Natural killer cell treated with Interleukin-12 subunit alpha and Interleukin-12 subunit beta and Interleukin-15 and Interleukin-18, amount 100 ng/mL, for 72 hours (primary cell): ENCODE measurements at regions not wholly inside any gene's neighbourhood (a gene's known extent, or its start where the extent isn't known, plus 50 kb on each side); places are given as distances from the start of the nearest gene placed in this dataset.

Experiments
- ATAC-seq, 2 donors: fragments of 150-1000 bp; cut with Tn5 transposase in 1 of 2; sonication (Bioruptor Pico), chemical (Tn5 transposase) in 1 of 2; 2 replicates each; pipeline ENCODE4 v1.10.0; 2021
- DNase-seq: peaks from one replicate; pipeline ENCODE4 v3.0.0; 2022; ENCODE audit warnings: low spot score
- H3K27ac Mint-ChIP-seq, 2 donors: 1 replicate in 1 of 2; 2 replicates in 1 of 2; pipeline ENCODE4 v1.8.0; 2022; ENCODE audit warnings: mixed read lengths in 2 of 2, mild to moderate bottlenecking in 1 of 2, moderate library complexity in 1 of 2
- H3K27me3 Mint-ChIP-seq, 2 donors: 1 replicate in 1 of 2; 2 replicates in 1 of 2; pipeline ENCODE4 v1.8.0; 2022; ENCODE audit warnings: mixed read lengths in 2 of 2
- H3K36me3 Mint-ChIP-seq: one replicate; pipeline ENCODE4 v1.8.0; 2022; ENCODE audit warnings: mixed read lengths
- H3K4me1 Mint-ChIP-seq, 2 donors: 1 replicate in 1 of 2; 2 replicates in 1 of 2; pipeline ENCODE4 v1.8.0; 2022; ENCODE audit warnings: low read depth in 2 of 2, mixed read lengths in 2 of 2, mild to moderate bottlenecking in 1 of 2
- H3K4me3 Mint-ChIP-seq: one replicate; pipeline ENCODE4 v1.8.0; 2022; ENCODE audit warnings: mixed read lengths
- H3K9me3 Mint-ChIP-seq: 2 replicates; pipeline ENCODE4 v1.8.0; 2022; ENCODE audit warnings: mixed read lengths

- H3K9me3 Mint-ChIP-seq: no peaks in the 10 kb centered on the region
- ATAC-seq (no peak), DNase-seq (no peak)
- no peaks in the 10 kb centered on the region for H3K4me1 Mint-ChIP-seq
- peaks cover 0 to 8% of the 10 kb centered on the region in 2 donors for H3K27me3 Mint-ChIP-seq
- H3K27ac Mint-ChIP-seq: no peak overlapping the region
- no peaks in the 10 kb centered on the region for H3K36me3 Mint-ChIP-seq
- no peak overlapping the region for H3K4me3 Mint-ChIP-seq
Measured at GRCh38 chr5:173745557-173745956, 129.1 kb upstream of the BOD1 start.

DNA sequence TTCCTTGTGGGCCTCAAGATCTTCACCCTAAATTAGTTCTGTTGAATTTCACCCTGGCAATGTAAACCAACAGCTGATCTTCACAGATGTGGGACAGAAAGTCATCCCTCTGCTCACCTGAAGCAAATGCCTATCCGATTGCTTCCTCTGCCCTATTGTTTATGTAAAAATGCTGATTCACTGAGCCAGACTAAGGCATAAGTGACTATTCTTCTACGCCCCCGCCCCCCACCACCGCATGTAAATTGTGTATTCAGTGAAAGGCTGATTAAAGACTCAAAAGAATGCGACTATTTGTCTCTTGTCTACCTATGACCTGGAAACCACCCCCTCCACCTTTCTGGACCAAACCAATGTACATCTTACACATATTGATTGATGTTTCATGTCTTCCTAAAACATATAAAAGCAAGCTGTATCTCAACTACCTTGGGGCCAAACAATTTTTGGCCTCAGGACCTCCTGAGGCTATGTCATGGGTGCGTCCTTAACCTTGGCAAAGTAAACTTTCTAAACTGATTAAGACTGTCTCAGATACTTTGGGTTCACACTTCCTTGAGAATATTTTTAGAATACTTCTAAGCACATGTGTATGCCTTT, 129.7 kb upstream of the BOD1 start:
- ATAC-seq: no peak
- Mint-ChIP-seq H3K36me3 (no peaks in the 10 kb centered on the region), H3K9me3 (no peaks in the 10 kb centered on the region)

GRCh38 chr5:173747876-173748275, 131.4 kb upstream of the BOD1 start:
- Mint-ChIP-seq H3K27me3 (peaks cover 5 to 6% of the 10 kb centered on the region in 2 donors), H3K9me3 (no peaks in the 10 kb centered on the region), H3K4me1 (no peaks in the 10 kb centered on the region), H3K27ac (no peak overlapping the region), H3K36me3 (no peaks in the 10 kb centered on the region), H3K4me3 (no peak overlapping the region)
- ATAC-seq (no peak), DNase-seq (no peak)

More for the DNA sequence above, 129.7 kb upstream of the BOD1 start:
- DNase-seq: no peak
- Mint-ChIP-seq H3K27ac (no peak overlapping the region), H3K4me1 (no peaks in the 10 kb centered on the region), H3K27me3 (peaks cover under 1 to 3% of the 10 kb centered on the region in 2 donors), H3K4me3 (no peak overlapping the region)

- H3K27ac Mint-ChIP-seq: no peak overlapping the region
- H3K9me3 Mint-ChIP-seq: no peaks in the 10 kb centered on the region
- DNase-seq (no peak), ATAC-seq (no peak)
- H3K4me1 Mint-ChIP-seq: no peaks in the 10 kb centered on the region
- H3K27me3 Mint-ChIP-seq: peaks cover 5 to 14% of the 10 kb centered on the region in 2 donors
- H3K36me3 Mint-ChIP-seq: no peaks in the 10 kb centered on the region
- H3K4me3 Mint-ChIP-seq: no peak overlapping the region
Measured at GRCh38 chr5:173750538-173751265, 134.3 kb upstream of the BOD1 start.

DNA sequence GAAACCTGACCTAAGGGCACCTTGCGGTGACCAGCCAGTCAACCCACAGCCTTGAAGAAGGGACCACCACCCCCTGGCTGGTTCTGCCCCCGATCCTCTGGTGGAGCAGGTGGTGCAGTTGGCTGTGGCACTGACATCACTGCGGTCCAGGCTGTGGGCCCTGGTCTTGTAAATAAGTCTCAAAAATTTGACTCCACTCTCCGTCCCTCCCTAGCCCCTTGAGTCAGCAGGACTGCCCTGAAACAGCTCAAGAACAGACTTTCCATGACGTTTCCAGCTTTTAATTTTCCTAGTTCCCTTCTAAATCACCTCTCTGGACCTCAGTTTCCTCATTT, 134.8 kb upstream of the BOD1 start:
- H3K36me3 Mint-ChIP-seq: no peaks in the 10 kb centered on the region
- H3K27me3 Mint-ChIP-seq: peaks cover 5 to 14% of the 10 kb centered on the region in 2 donors
- no peaks in the 10 kb centered on the region for H3K4me1 Mint-ChIP-seq
- no peaks in the 10 kb centered on the region for H3K9me3 Mint-ChIP-seq
- H3K4me3 Mint-ChIP-seq: no peak overlapping the region
- no peak overlapping the region for H3K27ac Mint-ChIP-seq
- no peak for DNase-seq
- no peak for ATAC-seq

GRCh38 chr5:173752653-173753052, 135.5 kb upstream of the CPEB4 start:
- DNase-seq (no peak), ATAC-seq (no peak)
- Mint-ChIP-seq H3K4me3 (no peak overlapping the region), H3K27me3 (peaks cover 5 to 24% of the 10 kb centered on the region in 2 donors), H3K4me1 (no peaks in the 10 kb centered on the region), H3K9me3 (no peaks in the 10 kb centered on the region), H3K36me3 (no peaks in the 10 kb centered on the region), H3K27ac (no peak overlapping the region)

DNA sequence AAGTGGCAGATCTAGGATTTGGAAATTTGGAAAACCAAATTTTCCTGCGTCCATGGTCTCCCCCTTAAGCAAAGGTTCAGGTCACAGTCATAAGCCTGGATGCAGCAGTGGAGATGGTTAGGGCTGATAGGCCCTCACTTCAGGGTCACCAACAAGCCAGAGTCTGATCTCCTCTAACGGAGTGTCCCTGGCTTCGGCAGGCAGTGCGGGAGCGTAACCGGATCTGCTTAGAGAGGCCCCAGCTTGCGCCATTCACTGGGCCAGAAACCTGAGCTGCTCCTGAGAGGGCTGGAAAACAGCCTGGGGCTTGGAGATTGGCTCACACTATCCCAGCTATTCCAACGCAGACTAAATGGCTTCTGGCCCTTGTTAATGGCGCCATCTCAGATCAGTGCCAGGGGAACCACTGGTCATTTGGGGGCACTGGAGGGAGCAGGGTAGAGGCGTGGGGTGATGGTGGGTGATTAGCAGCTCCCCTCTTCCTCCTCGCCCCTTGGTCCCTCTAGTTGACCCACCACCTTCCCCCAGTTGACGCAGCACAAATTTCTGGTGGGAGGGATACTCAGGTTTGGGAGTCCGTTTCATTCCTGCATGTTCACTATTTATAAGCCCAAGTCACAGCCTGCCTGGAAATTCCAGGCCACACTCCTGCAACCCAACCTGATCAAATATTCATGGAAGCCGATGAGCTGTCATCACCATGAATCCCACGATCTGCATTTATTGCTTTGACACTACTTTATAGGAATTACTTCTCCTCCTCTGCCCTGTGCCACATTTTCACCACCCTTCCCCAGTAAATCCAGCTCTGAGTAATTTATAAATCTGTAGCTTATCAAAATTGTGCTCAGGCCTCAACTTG, 134.6 kb upstream of the CPEB4 start:
- Mint-ChIP-seq H3K9me3 (no peaks in the 10 kb centered on the region), H3K4me3 (no peak overlapping the region), H3K4me1 (no peaks in the 10 kb centered on the region), H3K27ac (no peak overlapping the region), H3K27me3 (peaks cover 2 to 24% of the 10 kb centered on the region in 2 donors), H3K36me3 (no peaks in the 10 kb centered on the region)
- ATAC-seq (no peak), DNase-seq (no peak)

DNA sequence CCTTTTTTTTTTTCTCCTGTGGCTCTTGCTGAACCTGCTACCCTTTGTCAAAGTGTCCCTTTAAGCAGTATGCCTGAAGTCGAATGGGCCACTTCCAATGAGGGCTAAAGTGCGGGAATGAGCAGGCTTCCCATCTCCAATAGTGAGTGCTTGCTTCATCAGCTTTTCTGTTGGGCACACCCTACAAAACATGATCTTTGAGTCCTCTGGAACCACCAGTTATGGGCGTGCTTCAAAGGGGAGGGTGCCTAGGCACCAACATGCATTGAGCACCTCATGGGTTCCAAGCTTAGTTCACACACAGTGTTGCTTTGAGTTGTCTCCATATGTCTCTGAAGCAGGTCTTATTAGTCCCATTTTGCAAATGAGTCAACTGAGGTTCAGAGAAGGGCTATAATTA, 132.8 kb upstream of the CPEB4 start:
- Mint-ChIP-seq H3K9me3 (no peaks in the 10 kb centered on the region), H3K4me3 (no peak overlapping the region), H3K27me3 (peaks cover 2 to 24% of the 10 kb centered on the region in 2 donors), H3K4me1 (no peaks in the 10 kb centered on the region), H3K36me3 (no peaks in the 10 kb centered on the region), H3K27ac (no peak overlapping the region)
- ATAC-seq (no peak), DNase-seq (no peak)

DNA sequence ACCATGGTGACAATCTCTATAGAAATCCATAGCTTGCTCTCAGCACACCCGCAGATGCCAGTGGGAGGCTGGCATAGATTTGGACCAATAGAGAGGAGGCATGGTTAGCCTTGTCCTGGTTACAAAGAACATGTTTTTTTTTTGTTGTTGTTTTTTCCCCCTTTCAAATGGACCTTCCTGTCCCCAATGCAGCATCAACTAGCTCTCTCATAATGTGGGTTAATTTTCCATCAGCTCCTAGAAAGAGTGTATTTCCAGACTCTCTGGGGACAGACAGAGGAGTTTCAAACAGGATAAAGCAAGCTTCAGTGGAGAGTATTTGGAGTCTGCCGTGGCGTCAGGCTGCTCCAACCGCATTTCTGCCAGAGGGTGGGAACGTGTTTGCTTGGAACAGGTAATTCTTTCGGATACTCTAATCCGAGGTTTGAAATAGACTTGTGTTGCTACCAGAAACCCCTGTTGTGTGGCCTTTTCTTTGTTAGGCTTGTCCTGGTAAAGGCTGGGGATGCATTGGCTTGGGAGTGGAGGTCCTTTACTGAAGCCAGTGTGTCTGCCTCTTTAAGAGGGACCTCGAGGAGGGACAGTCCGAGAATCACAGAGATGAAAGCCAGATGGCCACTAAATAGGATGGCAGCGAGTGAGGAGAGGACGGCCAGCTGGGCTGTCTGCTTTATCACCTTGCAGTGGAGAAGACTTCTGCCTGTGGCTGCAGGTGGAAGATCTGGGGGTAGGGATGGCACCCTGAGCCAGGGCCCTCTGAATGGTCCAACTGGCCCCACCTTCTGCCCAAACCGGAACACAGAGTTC, 130.5 kb upstream of the CPEB4 start:
- ATAC-seq (no peak), DNase-seq (no peak)
- H3K27ac Mint-ChIP-seq: no peak overlapping the region
- no peak overlapping the region for H3K4me3 Mint-ChIP-seq
- no peaks in the 10 kb centered on the region for H3K9me3 Mint-ChIP-seq
- H3K4me1 Mint-ChIP-seq: no peaks in the 10 kb centered on the region
- H3K36me3 Mint-ChIP-seq: no peaks in the 10 kb centered on the region
- peaks cover 9 to 26% of the 10 kb centered on the region in 2 donors for H3K27me3 Mint-ChIP-seq

DNA sequence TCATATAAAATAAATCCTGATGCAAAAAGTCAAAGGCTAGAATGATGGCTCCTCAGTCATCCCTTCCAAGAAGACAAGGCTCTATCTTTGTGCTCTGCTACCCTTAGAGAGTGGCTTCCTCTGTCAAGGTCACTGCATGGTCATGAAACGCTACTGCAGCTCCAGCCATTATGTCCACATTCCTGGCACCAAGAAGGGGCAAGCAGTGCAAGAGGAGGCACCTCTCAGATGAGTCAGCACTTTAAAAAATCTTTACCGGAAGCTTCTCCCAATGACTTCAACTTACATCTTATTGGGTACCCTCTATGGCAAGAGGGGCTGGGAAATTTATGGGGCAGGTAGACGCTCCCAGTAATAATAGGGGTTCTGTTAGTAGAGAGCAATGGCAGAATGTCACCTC, 129.5 kb upstream of the CPEB4 start:
- H3K4me1 Mint-ChIP-seq: no peaks in the 10 kb centered on the region
- H3K9me3 Mint-ChIP-seq: no peaks in the 10 kb centered on the region
- no peak for ATAC-seq
- no peak for DNase-seq
- no peak overlapping the region for H3K4me3 Mint-ChIP-seq
- peaks cover 9 to 26% of the 10 kb centered on the region in 2 donors for H3K27me3 Mint-ChIP-seq
- no peak overlapping the region for H3K27ac Mint-ChIP-seq
- no peaks in the 10 kb centered on the region for H3K36me3 Mint-ChIP-seq

DNA sequence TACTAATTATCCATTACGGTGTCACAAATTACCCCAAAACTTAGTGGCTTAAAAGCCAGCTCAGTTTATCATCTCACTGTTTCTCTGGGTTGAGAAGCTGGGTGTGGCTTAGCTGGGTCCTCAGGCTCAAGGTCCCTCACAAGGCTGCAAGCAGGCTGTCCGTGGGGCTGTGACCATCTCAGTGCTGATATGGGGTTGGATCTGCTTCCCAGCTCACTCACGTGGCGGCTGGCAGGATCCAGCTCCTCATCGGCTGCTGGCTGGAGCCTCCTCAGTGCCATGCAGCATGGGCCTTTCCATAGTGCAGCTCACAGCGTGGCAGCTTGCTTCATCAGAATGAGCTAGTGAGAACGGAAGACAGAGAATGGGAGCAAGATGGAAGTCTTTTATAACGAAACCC, 128.5 kb upstream of the CPEB4 start:
- no peak overlapping the region for H3K4me3 Mint-ChIP-seq
- H3K9me3 Mint-ChIP-seq: no peaks in the 10 kb centered on the region
- no peak overlapping the region for H3K27ac Mint-ChIP-seq
- H3K27me3 Mint-ChIP-seq: peaks cover 9 to 26% of the 10 kb centered on the region in 2 donors
- no peaks in the 10 kb centered on the region for H3K4me1 Mint-ChIP-seq
- no peak for DNase-seq
- no peaks in the 10 kb centered on the region for H3K36me3 Mint-ChIP-seq
- ATAC-seq: no peak

DNA sequence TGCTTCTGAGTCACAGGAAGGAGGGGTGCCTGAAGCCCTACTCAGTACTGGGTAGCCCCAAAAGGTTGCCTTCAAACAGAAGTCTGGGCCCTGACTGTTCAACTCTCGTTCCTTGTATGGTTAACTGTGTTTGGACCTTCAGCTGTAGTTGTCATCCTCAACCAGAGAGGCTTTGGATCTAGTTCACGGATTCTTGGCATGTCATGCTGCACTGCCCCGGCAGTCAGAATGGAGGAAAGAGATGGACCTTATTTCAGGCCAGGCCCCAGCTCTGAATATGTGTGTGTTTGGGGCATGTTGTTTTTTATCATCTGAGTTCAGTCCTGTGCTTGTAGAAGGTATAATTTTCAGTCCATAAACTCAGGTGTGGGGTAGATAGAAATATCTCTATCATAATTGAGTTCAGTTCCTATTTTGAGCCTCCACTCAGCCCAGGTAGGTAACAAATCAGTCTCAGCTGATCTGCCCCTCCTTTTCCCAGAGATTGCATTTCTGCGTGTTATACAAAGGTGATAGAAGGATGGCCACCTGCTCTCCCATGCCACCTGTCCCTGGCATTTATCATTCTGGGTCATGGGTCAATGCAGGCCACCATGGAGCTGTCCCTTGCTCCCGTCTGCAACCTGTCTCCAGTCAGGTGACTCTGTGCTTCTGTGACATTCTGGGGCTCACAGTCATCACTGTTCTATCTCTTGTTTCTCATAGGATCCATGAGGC, 127.5 kb upstream of the CPEB4 start:
- no peaks in the 10 kb centered on the region for H3K36me3 Mint-ChIP-seq
- DNase-seq: no peak
- no peaks in the 10 kb centered on the region for H3K9me3 Mint-ChIP-seq
- no peak overlapping the region for H3K27ac Mint-ChIP-seq
- peaks cover 9 to 18% of the 10 kb centered on the region in 2 donors for H3K27me3 Mint-ChIP-seq
- no peak overlapping the region for H3K4me3 Mint-ChIP-seq
- H3K4me1 Mint-ChIP-seq: no peaks in the 10 kb centered on the region
- ATAC-seq: no peak

DNA sequence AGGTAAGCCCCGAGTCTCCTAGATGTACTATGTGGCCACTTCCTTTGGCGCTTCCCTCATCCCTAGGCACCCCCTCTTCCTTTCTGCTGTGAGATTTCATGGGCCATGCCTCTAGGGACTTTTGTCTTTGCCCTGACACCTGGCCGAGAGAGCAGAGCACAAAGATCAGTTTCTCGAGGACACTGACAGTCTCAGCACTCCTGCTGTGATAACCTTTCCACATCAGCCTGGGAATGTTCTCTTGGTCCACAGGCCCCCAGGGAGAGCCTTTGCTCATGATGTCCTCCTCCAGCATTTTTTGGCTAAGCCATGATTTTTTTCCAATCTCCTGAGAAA, 127.0 kb upstream of the CPEB4 start:
- Mint-ChIP-seq H3K9me3 (no peaks in the 10 kb centered on the region), H3K4me1 (no peaks in the 10 kb centered on the region), H3K27ac (no peak overlapping the region), H3K4me3 (no peak overlapping the region), H3K36me3 (no peaks in the 10 kb centered on the region), H3K27me3 (peaks cover 11 to 18% of the 10 kb centered on the region in 2 donors)
- ATAC-seq (no peak), DNase-seq (no peak)
